Endothelial cell of umbilical vein (primary cell): ENCODE measurements at regions not wholly inside any gene's neighbourhood (a gene's known extent, or its start where the extent isn't known, plus 50 kb on each side); places are given as distances from the start of the nearest gene placed in this dataset.

Source experiments
- BruUV-seq: library from RNA; stranded (reverse); fragments of 400-500 nt; replicated peaks from 2 replicates; lab custom pipeline; 2021; lab: Mats Ljungman, UMichigan
- CTCF ChIA-PET: fragments of 300-600, 350-600 bp; sonication (Branson Sonifier 250); formaldehyde crosslinking; loops from one replicate; lab custom pipeline; 2021; ENCODE audit warnings: antibody characterized with exemption, inconsistent platforms; lab: Charles Lee
- POLR2A ChIA-PET: fragments of 300-600, 350-600 bp; sonication (Branson Sonifier 250); formaldehyde crosslinking; loops from one replicate; lab custom pipeline; 2021; ENCODE audit warnings: antibody characterized with exemption, inconsistent platforms; lab: Charles Lee
- DNase-seq: peaks from one replicate; pipeline ENCODE4 v3.0.0-alpha.2; 2011; ENCODE audit warnings: low read depth, low spot score
- FAIRE-seq: peaks from 2 replicates; lab custom pipeline; 2011; peaks lifted over from hg19 to GRCh38; lab: Jason Lieb, UNC
- H2AFZ ChIP-seq: 2 replicates; pipeline ENCODE4 v1.6.0; 2012; ENCODE audit warnings: low read depth, low read length, control low read depth, inconsistent platforms
- H3K27ac ChIP-seq: 2 replicates; pipeline ENCODE4 v1.5.1; 2011; ENCODE audit warnings: low read depth, mild to moderate bottlenecking, control low read depth, low read length, moderate library complexity; ENCODE audit not compliant: insufficient read depth
- H3K27me3 ChIP-seq, 2 experiments: 2 replicates each; pipeline versions ENCODE4 v1.6.0 to v1.6.1; 2011; ENCODE audit warnings: low read length in 2 of 2, mixed read lengths in 1 of 2; ENCODE audit not compliant: control insufficient read depth in 2 of 2, insufficient read depth in 2 of 2
- H3K36me3 ChIP-seq, 2 experiments: 2 replicates in 1 of 2; 3 replicates in 1 of 2; pipeline ENCODE4 v1.5.1; 2011; ENCODE audit warnings: low read length in 2 of 2, mild to moderate bottlenecking in 1 of 2, moderate library complexity in 1 of 2; ENCODE audit not compliant: control insufficient read depth in 2 of 2, insufficient read depth in 2 of 2; ENCODE audit errors: extremely low read depth in 1 of 2
- H3K4me1 ChIP-seq: 3 replicates; pipeline ENCODE4 v1.5.1; 2011; ENCODE audit warnings: mild to moderate bottlenecking, low read length; ENCODE audit not compliant: control insufficient read depth, insufficient read depth; ENCODE audit errors: extremely low read depth
- H3K4me2 ChIP-seq: 2 replicates; pipeline ENCODE4 v1.6.1; 2011; ENCODE audit warnings: low read length, control low read depth, mixed read lengths; ENCODE audit not compliant: insufficient read depth
- H3K4me3 ChIP-seq, 3 experiments: fragments of 200-600 bp in 1 of 3; sonication (generic), shearing (Covaris generic) in 1 of 3; replicated peaks in 1 of 3; 2 replicates each; pipeline ENCODE4 v1.5.1; 2011 to 2016; ENCODE audit warnings: control low read depth in 3 of 3, low read length in 3 of 3, mild to moderate bottlenecking in 2 of 3, inconsistent platforms in 1 of 3, low read depth in 1 of 3, moderate library complexity in 1 of 3; ENCODE audit not compliant: insufficient read depth in 1 of 3
- H3K79me2 ChIP-seq: 2 replicates; pipeline ENCODE4 v1.6.0; 2012; ENCODE audit warnings: low read length, inconsistent platforms; ENCODE audit not compliant: control insufficient read depth, insufficient read depth
- H3K9ac ChIP-seq: replicated peaks from 2 replicates; pipeline ENCODE3; 2011; ENCODE audit warnings: low read length, control low read depth; ENCODE audit not compliant: insufficient read depth; ENCODE audit errors: extremely low read depth
- H3K9me1 ChIP-seq: replicated peaks from 3 replicates; pipeline ENCODE4 v1.6.0; 2011; ENCODE audit warnings: mild to moderate bottlenecking, low read length; ENCODE audit not compliant: control insufficient read depth, insufficient read depth; ENCODE audit errors: extremely low read depth
- H3K9me3 ChIP-seq: replicated peaks from 2 replicates; pipeline ENCODE4 v1.5.1; 2012; ENCODE audit warnings: low read length, inconsistent platforms; ENCODE audit not compliant: control insufficient read depth, insufficient read depth
- H4K20me1 ChIP-seq: replicated peaks from 2 replicates; pipeline ENCODE3; 2011; ENCODE audit warnings: mild to moderate bottlenecking, low read length; ENCODE audit not compliant: control insufficient read depth, insufficient read depth; ENCODE audit errors: extremely low read depth
- CTCF ChIP-seq, 2 donors: IDR thresholded peaks; 1 replicate in 1 of 2; 2 replicates in 1 of 2; pipeline ENCODE4 v1.5.1; 2011; ENCODE audit warnings: low read length in 2 of 2, mild to moderate bottlenecking in 2 of 2, moderate library complexity in 2 of 2, control low read depth in 1 of 2, inconsistent platforms in 1 of 2, low read depth in 1 of 2; ENCODE audit not compliant: insufficient read depth in 1 of 2; ENCODE audit errors: extremely low read depth in 1 of 2
- EZH2 ChIP-seq: IDR thresholded peaks from 2 replicates; pipeline ENCODE4 v1.6.1; 2012; ENCODE audit warnings: borderline replicate concordance, low read depth, mild to moderate bottlenecking, moderate library complexity, low read length, inconsistent platforms; ENCODE audit not compliant: severe bottlenecking
- FOS ChIP-seq: IDR thresholded peaks from 2 replicates; pipeline ENCODE4 v1.6.1; 2011; ENCODE audit warnings: mild to moderate bottlenecking, low read length, moderate library complexity, borderline replicate concordance; ENCODE audit not compliant: insufficient read depth
- GATA2 ChIP-seq: IDR thresholded peaks from 2 replicates; pipeline ENCODE4 v1.7.0; 2011; ENCODE audit warnings: low read depth, mild to moderate bottlenecking, moderate library complexity, mixed read lengths, low read length; ENCODE audit not compliant: insufficient read length, insufficient read depth
- JUN ChIP-seq: IDR thresholded peaks from 2 replicates; pipeline ENCODE4 v1.6.1; 2011; ENCODE audit warnings: borderline replicate concordance, low read depth; ENCODE audit not compliant: insufficient read length, insufficient read depth
- MYC ChIP-seq: IDR thresholded peaks from one replicate; pipeline ENCODE4 v1.6.1; 2011; ENCODE audit warnings: mild to moderate bottlenecking, low read depth, low read length
- POLR2A ChIP-seq: IDR thresholded peaks from 2 replicates; pipeline ENCODE4 v1.6.1; 2012; ENCODE audit warnings: low read depth, mild to moderate bottlenecking, control low read depth, low read length
- POLR2AphosphoS5 ChIP-seq: IDR thresholded peaks from 2 replicates; pipeline ENCODE4 v1.6.1; 2012; ENCODE audit warnings: low read depth, mild to moderate bottlenecking, control low read depth, low read length, moderate library complexity; ENCODE audit not compliant: insufficient read depth
- dilution Hi-C: fragments of 300-500 bp; cut with MboI; formaldehyde crosslinking; loops from one replicate; pipeline ENCODE4 v1.15.0; 2019; ENCODE audit warnings: low sequenced_read_pairs; ENCODE audit not compliant: extremely low pct_ligation_motif_present
- intact Hi-C: fragments of 100-400 bp; cut with micrococcal nuclease; formaldehyde crosslinking; loops from one replicate; pipeline ENCODE4 v1.10.0; 2022
- TF ChIP-seq, protein P1 (sequence below): IDR thresholded peaks from 2 replicates; pipeline ENCODE4 v1.6.1; 2011; ENCODE audit not compliant: insufficient read depth, insufficient read length

DNA sequence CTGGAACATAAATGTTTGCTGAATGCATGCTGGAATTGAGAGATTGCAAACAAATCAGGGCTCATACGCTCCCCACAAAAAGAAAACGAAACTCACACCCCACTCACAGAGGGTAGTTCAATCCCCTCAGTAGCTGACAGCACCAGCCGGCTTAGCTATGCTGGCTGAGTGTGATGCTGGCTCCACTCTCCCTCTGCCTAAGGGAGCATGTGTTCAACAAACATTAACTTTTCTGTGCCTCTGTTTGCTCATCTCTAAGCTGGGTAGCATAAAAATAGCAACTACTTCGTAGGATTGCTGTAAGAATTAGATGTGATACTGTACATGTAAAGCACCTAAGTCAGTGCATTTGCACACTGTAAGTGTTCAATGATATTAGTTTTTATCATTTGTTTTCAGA lies 282.6 kb downstream of the FOXO1 start:
- Histone ChIP-seq H3K9ac (no peak overlapping the region), H3K4me1 (no peaks in the 10 kb centered on the region), H3K79me2 (no peaks in the 10 kb centered on the region), H3K36me3 (no peaks in the 10 kb centered on the region), H3K9me1 (no peaks in the 10 kb centered on the region), H4K20me1 (no peaks in the 10 kb centered on the region), H3K27ac (no peak overlapping the region), H3K4me2 (no peak overlapping the region), H3K27me3 (no peaks in the 10 kb centered on the region), H2AFZ (no peak overlapping the region), H3K4me3 (no peak overlapping the region), H3K9me3 (no peaks in the 10 kb centered on the region)
- TF ChIP-seq MYC (no peak), FOS (no peak), EZH2 (no peak), CTCF (IDR thresholded peaks at IDR 0.05; ENCODE audit: extremely low read depth in 1 of 2, insufficient read depth in 1 of 2, low read depth in 1 of 2, low read length in 2 of 2) (no peak), POLR2A (no peak), JUN (no peak), POLR2AphosphoS5 (no peak), GATA2 (no peak)
- TF ChIP-seq, protein P1, sequence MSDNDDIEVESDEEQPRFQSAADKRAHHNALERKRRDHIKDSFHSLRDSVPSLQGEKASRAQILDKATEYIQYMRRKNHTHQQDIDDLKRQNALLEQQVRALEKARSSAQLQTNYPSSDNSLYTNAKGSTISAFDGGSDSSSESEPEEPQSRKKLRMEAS, result no peak
- ChIA-PET CTCF (no interaction called here), POLR2A (no interaction called here)
- dilution Hi-C loops (no loop called here), intact Hi-C loops (no loop called here)
- FAIRE-seq (no peak), DNase-seq (no peak)
- no TSS peak for BruUV-seq
